Sigmoid colon (tissue), 6 donors: ENCODE measurements at regions not wholly inside any gene's neighbourhood (a gene's known extent, or its start where the extent isn't known, plus 50 kb on each side); places are given as distances from the start of the nearest gene placed in this dataset.

ENCODE experiments used
- DNase-seq: peaks from one replicate; pipeline ENCODE4 v3.0.0-alpha.2; 2019
- H3K27ac ChIP-seq, 4 donors: fragments of 200-600 bp; sonication (generic); one replicate each; pipeline ENCODE4 v1.5.1; 2016 to 2019; ENCODE audit warnings: mild to moderate bottlenecking in 1 of 4
- H3K27me3 ChIP-seq, 3 donors: fragments of 200-600 bp; sonication (generic); one replicate each; pipeline ENCODE4 v1.5.1; 2019; ENCODE audit warnings: mild to moderate bottlenecking in 1 of 3
- H3K36me3 ChIP-seq, 4 donors: fragments of 200-600 bp; sonication (generic); one replicate each; pipeline ENCODE4 v1.5.1; 2016 to 2019
- H3K4me1 ChIP-seq, 4 donors: fragments of 200-600 bp; sonication (generic); one replicate each; pipeline ENCODE4 v1.5.1; 2017 to 2019
- H3K4me3 ChIP-seq, 4 donors: fragments of 200-600 bp; sonication (generic); one replicate each; pipeline ENCODE4 v1.5.1; 2017 to 2019; ENCODE audit warnings: mild to moderate bottlenecking in 2 of 4, moderate library complexity in 1 of 4
- H3K9me3 ChIP-seq, 4 donors: fragments of 200-600 bp in 3 of 4; sonication (generic) in 3 of 4; one replicate each; pipeline versions ENCODE4 v1.5.1 to v1.6.1; 2013 to 2019
- EP300 ChIP-seq, 4 donors: sonication (generic); formaldehyde crosslinking; IDR thresholded peaks; one replicate each; pipeline ENCODE4 v1.6.1; 2017; ENCODE audit warnings: antibody characterized with exemption in 4 of 4
- POLR2A ChIP-seq, 2 donors: fragments of 450-650 bp; IDR thresholded peaks; one replicate each; pipeline ENCODE4 v1.6.1; 2016; ENCODE audit warnings: antibody characterized with exemption in 2 of 2, mild to moderate bottlenecking in 2 of 2, moderate library complexity in 2 of 2
- POLR2AphosphoS5 ChIP-seq, 4 donors: sonication (generic); formaldehyde crosslinking; IDR thresholded peaks; one replicate each; pipeline ENCODE4 v1.6.1; 2017; ENCODE audit warnings: antibody characterized with exemption in 4 of 4
- WGBS, 2 donors: extraction: QIAGEN DNeasy Blood & Tissue Kit; methylation state at CpG; one replicate each; pipeline ENCODE4 v1.1.7; 2013; 5-methylcytosine and 5-hydroxymethylcytosine counted together
- intact Hi-C: fragments of 100-400 bp; cut with DNase I; formaldehyde crosslinking; loops from one replicate; pipeline ENCODE4 v1.15.1; 2023
- TF ChIP-seq, protein P1 (sequence below), 4 experiments: fragments of 450-650 bp in 3 of 4; fragments of 200-600 bp in 1 of 4; IDR thresholded peaks; one replicate each; pipeline ENCODE4 v1.5.1; 2016 to 2019; ENCODE audit warnings: antibody characterized with exemption in 4 of 4, mild to moderate bottlenecking in 3 of 4, moderate library complexity in 2 of 4
- donor health status: healthy with polysubstance abuse.
- donor health status: healthy.

GRCh38 chr16:85267414-85267945 is 155.2 kb upstream of the CIBAR2 start:
- Histone ChIP-seq H3K4me1 (no peaks in the 10 kb centered on the region), H3K9me3 (no peaks in the 10 kb centered on the region), H3K36me3 (no peaks in the 10 kb centered on the region), H3K27me3 (no peaks in the 10 kb centered on the region), H3K27ac (no peak overlapping the region), H3K4me3 (no peak overlapping the region)
- WGBS, 2 donors = 93 to 94% methylated on average over 10 of the region's 10 CpGs
- intact Hi-C loops = no loop called here
- TF ChIP-seq POLR2AphosphoS5 (IDR thresholded peaks at IDR 0.05) (no peak), POLR2A (IDR thresholded peaks at IDR 0.05) (no peak), EP300 (IDR thresholded peaks at IDR 0.05) (no peak)
- TF ChIP-seq, protein P1, sequence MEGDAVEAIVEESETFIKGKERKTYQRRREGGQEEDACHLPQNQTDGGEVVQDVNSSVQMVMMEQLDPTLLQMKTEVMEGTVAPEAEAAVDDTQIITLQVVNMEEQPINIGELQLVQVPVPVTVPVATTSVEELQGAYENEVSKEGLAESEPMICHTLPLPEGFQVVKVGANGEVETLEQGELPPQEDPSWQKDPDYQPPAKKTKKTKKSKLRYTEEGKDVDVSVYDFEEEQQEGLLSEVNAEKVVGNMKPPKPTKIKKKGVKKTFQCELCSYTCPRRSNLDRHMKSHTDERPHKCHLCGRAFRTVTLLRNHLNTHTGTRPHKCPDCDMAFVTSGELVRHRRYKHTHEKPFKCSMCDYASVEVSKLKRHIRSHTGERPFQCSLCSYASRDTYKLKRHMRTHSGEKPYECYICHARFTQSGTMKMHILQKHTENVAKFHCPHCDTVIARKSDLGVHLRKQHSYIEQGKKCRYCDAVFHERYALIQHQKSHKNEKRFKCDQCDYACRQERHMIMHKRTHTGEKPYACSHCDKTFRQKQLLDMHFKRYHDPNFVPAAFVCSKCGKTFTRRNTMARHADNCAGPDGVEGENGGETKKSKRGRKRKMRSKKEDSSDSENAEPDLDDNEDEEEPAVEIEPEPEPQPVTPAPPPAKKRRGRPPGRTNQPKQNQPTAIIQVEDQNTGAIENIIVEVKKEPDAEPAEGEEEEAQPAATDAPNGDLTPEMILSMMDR (IDR thresholded peaks at IDR 0.05) = no peak
- DNase-seq = no peak

- 75 to 88% methylated on average over 9 of the region's 9 CpGs for WGBS, 2 donors
- intact Hi-C loops = no loop called here
- no peak for TF ChIP-seq POLR2AphosphoS5 (IDR thresholded peaks at IDR 0.05)
- TF ChIP-seq, protein P1 (IDR thresholded peaks at IDR 0.05) = no peak
- no peak for TF ChIP-seq EP300 (IDR thresholded peaks at IDR 0.05)
- TF ChIP-seq POLR2A (IDR thresholded peaks at IDR 0.05) = no peak
Measured at GRCh38 chr16:85269165-85269564, 156.9 kb upstream of the CIBAR2 start.

DNA sequence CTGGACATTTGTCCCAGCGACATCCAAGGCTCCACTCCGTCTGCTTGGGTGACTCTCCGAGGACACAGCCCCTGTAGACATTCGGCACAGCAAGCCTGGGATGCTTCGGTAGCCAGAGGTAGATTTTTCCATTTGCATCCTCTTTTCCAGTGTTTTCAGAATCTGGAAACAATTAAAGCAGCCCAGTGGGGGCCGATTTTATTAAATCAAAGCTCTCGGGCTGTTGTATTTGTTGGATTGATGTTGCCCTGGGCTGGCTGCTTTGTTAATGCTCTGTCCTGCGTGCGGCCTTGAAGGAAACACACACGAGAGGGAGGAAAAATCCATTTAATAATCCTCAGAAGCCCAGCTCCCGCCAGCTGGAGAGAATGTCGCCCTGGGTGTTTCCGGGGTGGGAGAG is 158.1 kb upstream of the CIBAR2 start:
- Histone ChIP-seq H3K36me3 (no peaks in the 10 kb centered on the region), H3K9me3 (no peaks in the 10 kb centered on the region), H3K27me3 (no peaks in the 10 kb centered on the region), H3K27ac (no peak overlapping the region), H3K4me3 (no peak overlapping the region), H3K4me1 (no peaks in the 10 kb centered on the region)
- 82 to 89% methylated on average over 13 of the region's 13 CpGs for WGBS, 2 donors
- DNase-seq = no peak
- intact Hi-C loops = no loop called here
- TF ChIP-seq POLR2AphosphoS5 (IDR thresholded peaks at IDR 0.05) = no peak
- no peak for TF ChIP-seq EP300 (IDR thresholded peaks at IDR 0.05)
- TF ChIP-seq POLR2A (IDR thresholded peaks at IDR 0.05) = no peak
- TF ChIP-seq, protein P1 (IDR thresholded peaks at IDR 0.05) = no peak

More at GRCh38 chr16:85269165-85269564, 156.9 kb upstream of the CIBAR2 start:
- no peak for DNase-seq
- Histone ChIP-seq H3K9me3 (no peaks in the 10 kb centered on the region), H3K36me3 (no peaks in the 10 kb centered on the region), H3K27me3 (no peaks in the 10 kb centered on the region), H3K4me1 (no peaks in the 10 kb centered on the region), H3K27ac (no peak overlapping the region), H3K4me3 (no peak overlapping the region)

DNA sequence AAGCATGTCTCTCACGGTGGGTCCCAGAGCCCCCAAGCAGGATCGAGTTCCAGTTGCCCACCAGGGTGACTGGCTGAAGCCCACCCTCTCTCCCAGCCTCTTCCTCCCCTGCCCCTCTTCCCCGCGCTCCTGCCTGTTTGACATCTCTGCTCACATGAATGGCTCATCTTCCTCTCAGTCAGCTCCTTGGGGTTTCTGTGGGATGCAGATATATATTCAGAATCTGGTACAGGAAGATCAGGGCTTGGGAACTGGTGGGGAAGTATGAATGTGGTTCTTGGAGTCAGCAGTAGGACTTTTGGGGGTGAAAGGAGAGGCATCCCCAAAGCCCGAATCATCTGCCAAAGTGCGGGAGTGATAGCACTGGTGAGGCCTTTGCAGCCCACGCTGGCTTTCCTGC is 158.9 kb upstream of the CIBAR2 start:
- no peak overlapping the region for H3K4me3 ChIP-seq
- DNase-seq = no peak

More for the DNA sequence above, 158.9 kb upstream of the CIBAR2 start:
- TF ChIP-seq, protein P1 (IDR thresholded peaks at IDR 0.05) = no peak
- no peak for TF ChIP-seq POLR2AphosphoS5 (IDR thresholded peaks at IDR 0.05)
- no peak for TF ChIP-seq EP300 (IDR thresholded peaks at IDR 0.05)
- no peak for TF ChIP-seq POLR2A (IDR thresholded peaks at IDR 0.05)
- Histone ChIP-seq H3K9me3 (no peaks in the 10 kb centered on the region), H3K27ac (no peak overlapping the region), H3K27me3 (no peaks in the 10 kb centered on the region), H3K4me1 (peaks cover 0 to 4% (median 0%) of the 10 kb centered on the region in 4 donors), H3K36me3 (no peaks in the 10 kb centered on the region)
- intact Hi-C loops = no loop called here
- 83 to 87% methylated on average over 7 of the region's 7 CpGs for WGBS, 2 donors
